DOHH2 (cell line): ENCODE measurements at regions not wholly inside any gene's neighbourhood (a gene's known extent, or its start where the extent isn't known, plus 50 kb on each side); places are given as distances from the start of the nearest gene placed in this dataset.

ENCODE experiments used
- H3F3A ChIP-seq: fragments of 200-600 bp; sonication (generic), shearing (Covaris generic); 2 replicates; pipeline ENCODE4 v1.6.0; 2016; ENCODE audit warnings: antibody characterized with exemption, mild to moderate bottlenecking; ENCODE audit not compliant: control insufficient read depth, insufficient read depth
- H3K27ac ChIP-seq: fragments of 200-600 bp; sonication (generic); 2 replicates; pipeline ENCODE4 v1.5.1; 2014; ENCODE audit warnings: low read depth, mild to moderate bottlenecking, low read length, moderate library complexity
- H3K27me3 ChIP-seq: fragments of 200-600 bp; sonication (generic); 2 replicates; pipeline ENCODE4 v1.6.1; 2014; ENCODE audit warnings: mild to moderate bottlenecking, low read length, mixed read lengths; ENCODE audit not compliant: control insufficient read depth
- H3K36me3 ChIP-seq: fragments of 200-600 bp; sonication (generic); 2 replicates; pipeline ENCODE4 v1.6.1; 2014; ENCODE audit warnings: mild to moderate bottlenecking, low read length, moderate library complexity, mixed read lengths; ENCODE audit not compliant: control insufficient read depth
- H3K4me1 ChIP-seq: fragments of 200-600 bp; sonication (generic); 2 replicates; pipeline ENCODE4 v1.6.1; 2014; ENCODE audit warnings: mild to moderate bottlenecking, low read length, mixed read lengths; ENCODE audit not compliant: control insufficient read depth
- H3K4me2 ChIP-seq: fragments of 200-600 bp; sonication (generic); 2 replicates; pipeline ENCODE4 v1.6.0; 2014; ENCODE audit warnings: mild to moderate bottlenecking, low read length, moderate library complexity
- H3K4me3 ChIP-seq: fragments of 200-600 bp; sonication (generic); 2 replicates; pipeline ENCODE4 v1.5.1; 2014; ENCODE audit warnings: mild to moderate bottlenecking, low read length, mixed read lengths
- H3K79me2 ChIP-seq: fragments of 200-600 bp; sonication (generic); 2 replicates; pipeline ENCODE4 v1.6.1; 2014; ENCODE audit warnings: mild to moderate bottlenecking, low read length, mixed read lengths; ENCODE audit not compliant: control insufficient read depth
- H3K9me2 ChIP-seq: fragments of 200-600 bp; sonication (generic); replicated peaks from 2 replicates; pipeline ENCODE4 v1.6.1; 2014; ENCODE audit warnings: mild to moderate bottlenecking, low read length, mixed read lengths; ENCODE audit not compliant: control insufficient read depth
- H3K9me3 ChIP-seq: fragments of 200-600 bp; sonication (generic); 2 replicates; pipeline ENCODE4 v1.6.1; 2014; ENCODE audit warnings: antibody characterized with exemption, low read length, mixed read lengths; ENCODE audit not compliant: control insufficient read depth, insufficient read depth
- H4K20me1 ChIP-seq: fragments of 200-600 bp; sonication (generic); 2 replicates; pipeline ENCODE4 v1.6.0; 2014; ENCODE audit warnings: low read depth, mild to moderate bottlenecking, antibody characterized with exemption, low read length, moderate library complexity; ENCODE audit not compliant: control insufficient read depth, insufficient read depth
- EZH2phosphoT487 ChIP-seq: fragments of 200-600 bp; sonication (generic); IDR thresholded peaks from 2 replicates; pipeline ENCODE4 v1.6.1; 2017; ENCODE audit warnings: borderline replicate concordance, mild to moderate bottlenecking, antibody characterized with exemption, low read length, moderate library complexity, mixed read lengths
- TF ChIP-seq, protein P1 (sequence below): fragments of 200-600 bp; sonication (generic); IDR thresholded peaks from one replicate; pipeline ENCODE4 v1.5.1; 2014; ENCODE audit warnings: antibody characterized with exemption, mild to moderate bottlenecking, low read depth, low read length; ENCODE audit not compliant: poor library complexity, severe bottlenecking

GRCh38 chr6:109284675-109285074 is 97.6 kb downstream of the CD164 start:
- Histone ChIP-seq H3K4me1 (no peaks in the 10 kb centered on the region), H3K79me2 (no peaks in the 10 kb centered on the region), H3K9me2 (no peaks in the 10 kb centered on the region), H3K4me2 (no peak overlapping the region), H3K36me3 (no peaks in the 10 kb centered on the region), H3F3A (no peaks in the 10 kb centered on the region), H3K9me3 (no peaks in the 10 kb centered on the region), H3K4me3 (no peak overlapping the region), H3K27me3 (peaks cover 26% of the 10 kb centered on the region), H3K27ac (no peak overlapping the region), H4K20me1 (no peaks in the 10 kb centered on the region)
- TF ChIP-seq EZH2phosphoT487 = no peak
- TF ChIP-seq, protein P1, sequence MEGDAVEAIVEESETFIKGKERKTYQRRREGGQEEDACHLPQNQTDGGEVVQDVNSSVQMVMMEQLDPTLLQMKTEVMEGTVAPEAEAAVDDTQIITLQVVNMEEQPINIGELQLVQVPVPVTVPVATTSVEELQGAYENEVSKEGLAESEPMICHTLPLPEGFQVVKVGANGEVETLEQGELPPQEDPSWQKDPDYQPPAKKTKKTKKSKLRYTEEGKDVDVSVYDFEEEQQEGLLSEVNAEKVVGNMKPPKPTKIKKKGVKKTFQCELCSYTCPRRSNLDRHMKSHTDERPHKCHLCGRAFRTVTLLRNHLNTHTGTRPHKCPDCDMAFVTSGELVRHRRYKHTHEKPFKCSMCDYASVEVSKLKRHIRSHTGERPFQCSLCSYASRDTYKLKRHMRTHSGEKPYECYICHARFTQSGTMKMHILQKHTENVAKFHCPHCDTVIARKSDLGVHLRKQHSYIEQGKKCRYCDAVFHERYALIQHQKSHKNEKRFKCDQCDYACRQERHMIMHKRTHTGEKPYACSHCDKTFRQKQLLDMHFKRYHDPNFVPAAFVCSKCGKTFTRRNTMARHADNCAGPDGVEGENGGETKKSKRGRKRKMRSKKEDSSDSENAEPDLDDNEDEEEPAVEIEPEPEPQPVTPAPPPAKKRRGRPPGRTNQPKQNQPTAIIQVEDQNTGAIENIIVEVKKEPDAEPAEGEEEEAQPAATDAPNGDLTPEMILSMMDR = no peak

- no peak overlapping the region for H3K4me2 ChIP-seq
- no peaks in the 10 kb centered on the region for H3K9me2 ChIP-seq
- no peaks in the 10 kb centered on the region for H3F3A ChIP-seq
- H3K79me2 ChIP-seq = no peaks in the 10 kb centered on the region
- H3K4me3 ChIP-seq = no peak overlapping the region
- no peaks in the 10 kb centered on the region for H3K4me1 ChIP-seq
- H3K27ac ChIP-seq = no peak overlapping the region
- TF ChIP-seq EZH2phosphoT487 = no peak
- TF ChIP-seq, protein P1 = no peak
- H4K20me1 ChIP-seq = no peaks in the 10 kb centered on the region
- no peaks in the 10 kb centered on the region for H3K36me3 ChIP-seq
- H3K9me3 ChIP-seq = no peaks in the 10 kb centered on the region
- peaks cover 26% of the 10 kb centered on the region for H3K27me3 ChIP-seq
Observed at GRCh38 chr6:109282756-109283155, 99.5 kb downstream of the CD164 start.

- no peak overlapping the region for H3K27ac ChIP-seq
- no peak for TF ChIP-seq EZH2phosphoT487
- TF ChIP-seq, protein P1 = no peak
Observed at GRCh38 chr6:109279628-109280027, 102.6 kb downstream of the CD164 start.

GRCh38 chr6:109271622-109272021 is 110.6 kb downstream of the CD164 start:
- TF ChIP-seq EZH2phosphoT487 = no peak
- TF ChIP-seq, protein P1 = no peak
- H3K9me2 ChIP-seq = no peaks in the 10 kb centered on the region
- H3K9me3 ChIP-seq = peaks cover 4% of the 10 kb centered on the region; the same call in 1 of the 2 replicates

More at GRCh38 chr6:109279628-109280027, 102.6 kb downstream of the CD164 start:
- Histone ChIP-seq H3F3A (no peaks in the 10 kb centered on the region), H4K20me1 (no peaks in the 10 kb centered on the region), H3K4me1 (no peaks in the 10 kb centered on the region), H3K27me3 (peaks cover 4% of the 10 kb centered on the region), H3K79me2 (no peaks in the 10 kb centered on the region), H3K9me2 (no peaks in the 10 kb centered on the region), H3K4me3 (no peak overlapping the region), H3K4me2 (no peak overlapping the region), H3K9me3 (no peaks in the 10 kb centered on the region), H3K36me3 (no peaks in the 10 kb centered on the region)

More at GRCh38 chr6:109271622-109272021, 110.6 kb downstream of the CD164 start:
- no peaks in the 10 kb centered on the region for H3K79me2 ChIP-seq
- H3K36me3 ChIP-seq = no peaks in the 10 kb centered on the region
- no peaks in the 10 kb centered on the region for H3K4me1 ChIP-seq
- no peaks in the 10 kb centered on the region for H3K27me3 ChIP-seq
- no peak overlapping the region for H3K27ac ChIP-seq
- H3K4me2 ChIP-seq = no peak overlapping the region
- no peak overlapping the region for H3K4me3 ChIP-seq
- no peaks in the 10 kb centered on the region for H3F3A ChIP-seq
- H4K20me1 ChIP-seq = no peaks in the 10 kb centered on the region
